NCI-H1105 (cell line): ENCODE measurements at regions not wholly inside any gene's neighbourhood (a gene's known extent, or its start where the extent isn't known, plus 50 kb on each side); places are given as distances from the start of the nearest gene placed in this dataset.
"Not testable (repeated sequence)": the region's sequence is repeated elsewhere in the genome, so short reads cannot be mapped to it uniquely, and the experiment has no call there.

ENCODE experiments used
- DNase-seq: peaks from one replicate; lab custom pipeline; 2025; lab: John Stamatoyannopoulos, UW

- no peak for DNase-seq
Measured at GRCh38 chrX:4682636-4683035, 969.2 kb upstream of the PRKX start.

GRCh38 chrX:4675686-4676300 lies 962.3 kb upstream of the PRKX start:
- no peak for DNase-seq

GRCh38 chrX:4674028-4674782 lies 960.8 kb upstream of the PRKX start:
- DNase-seq = no peak

- DNase-seq = no peak
Measured at GRCh38 chrX:4671344-4671743, 957.9 kb upstream of the PRKX start.

GRCh38 chrX:4670606-4671005 lies 957.2 kb upstream of the PRKX start:
- DNase-seq = no peak

GRCh38 chrX:4668802-4669536 lies 955.5 kb upstream of the PRKX start:
- no peak for DNase-seq

- no peak for DNase-seq
Measured at GRCh38 chrX:4663085-4663484, 949.6 kb upstream of the PRKX start.

- DNase-seq = no peak
Measured at GRCh38 chrX:4661771-4662170, 948.3 kb upstream of the PRKX start.

GRCh38 chrX:4656419-4656818 lies 943.0 kb upstream of the PRKX start:
- no peak for DNase-seq

GRCh38 chrX:4655743-4656142 lies 942.3 kb upstream of the PRKX start:
- DNase-seq = no peak

GRCh38 chrX:4642114-4642513 lies 928.7 kb upstream of the PRKX start:
- DNase-seq = no peak

- no peak for DNase-seq
Measured at GRCh38 chrX:4638036-4638435, 924.6 kb upstream of the PRKX start.

- no peak for DNase-seq
Measured at GRCh38 chrX:4627414-4627813, 914.0 kb upstream of the PRKX start.

GRCh38 chrX:4622486-4623167 lies 909.2 kb upstream of the PRKX start:
- DNase-seq = no peak

GRCh38 chrX:4613651-4614050 lies 900.2 kb upstream of the PRKX start:
- DNase-seq = not testable (repeated sequence)

- no peak for DNase-seq
Measured at GRCh38 chrX:4588893-4589292, 875.4 kb upstream of the PRKX start.

GRCh38 chrX:4588466-4588865 lies 875.0 kb upstream of the PRKX start:
- DNase-seq = no peak

- no peak for DNase-seq
Measured at GRCh38 chrX:4588056-4588455, 874.6 kb upstream of the PRKX start.

GRCh38 chrX:4579999-4580398 lies 866.5 kb upstream of the PRKX start:
- DNase-seq = no peak

GRCh38 chrX:4579480-4579879 lies 866.0 kb upstream of the PRKX start:
- DNase-seq = no peak

GRCh38 chrX:4572691-4573090 lies 859.2 kb upstream of the PRKX start:
- no peak for DNase-seq

GRCh38 chrX:4570151-4570550 lies 856.7 kb upstream of the PRKX start:
- no peak for DNase-seq

GRCh38 chrX:4560192-4560591 lies 846.7 kb upstream of the PRKX start:
- DNase-seq = no peak
